ENCODE measurements at regions not wholly inside any gene's neighbourhood (a gene's known extent, or its start where the extent isn't known, plus 50 kb on each side); places are given as distances from the start of the nearest gene placed in this dataset.
"Not testable (repeated sequence)": the region's sequence is repeated elsewhere in the genome, so short reads cannot be mapped to it uniquely, and the experiment has no call there.

GRCh38 chr6:140379919-140380318 is 1005.5 kb upstream of the CITED2 start:
- Histone ChIP-seq H2AFZ (no peak overlapping the region), H3K36me3 (ENCODE audit: low read depth) (no peaks in the 10 kb centered on the region), H3K9me3 (ENCODE audit: insufficient read depth, low read depth) (peaks cover 8% of the 10 kb centered on the region; the same call in 1 of the 2 replicates), H4K20me1 (ENCODE audit: insufficient read depth) (no peaks in the 10 kb centered on the region), H3K4me1 (replicated peaks; ENCODE audit: insufficient read depth) (no peaks in the 10 kb centered on the region; the same call in 1 of the 2 replicates), H3K27me3 (ENCODE audit: insufficient read depth, low read depth) (no peaks in the 10 kb centered on the region), H3K4me2 (no peak overlapping the region), H3F3A (ENCODE audit: insufficient read depth, low read depth) (0 out of 2 replicates have a peak, but pooled peaks cover 6% of the 10 kb centered on the region), H3K27ac (no peak overlapping the region), H3K79me2 (ENCODE audit: low read depth) (no peaks in the 10 kb centered on the region), H3K9me2 (ENCODE audit: insufficient read depth) (no peaks in the 10 kb centered on the region), H3K4me3 (no peak overlapping the region)
- intact Hi-C loops (cut with micrococcal nuclease; ENCODE audit: unreplicated experiment): no loop called here
- ChIA-PET CTCF (no interaction called here), POLR2A (ENCODE audit: unreplicated experiment) (no interaction called here)
- BruUV-seq (replicated peaks): no TSS peak
- DNase-seq: no peak
- TF ChIP-seq EZH2 (IDR thresholded peaks at IDR 0.05; ENCODE audit: low read depth): no peak
- no peak for TF ChIP-seq CTCF (conservative IDR thresholded peaks at IDR 0.05)

- Histone ChIP-seq H3K79me2 (ENCODE audit: low read depth) (no peaks in the 10 kb centered on the region), H3K4me1 (replicated peaks; ENCODE audit: insufficient read depth) (no peaks in the 10 kb centered on the region; the same call in 1 of the 2 replicates), H3K4me2 (no peak overlapping the region), H3K36me3 (ENCODE audit: low read depth) (no peaks in the 10 kb centered on the region), H3K9me2 (ENCODE audit: insufficient read depth) (no peaks in the 10 kb centered on the region), H3K9me3 (ENCODE audit: insufficient read depth, low read depth) (peaks cover 4% of the 10 kb centered on the region; the same call in 1 of the 2 replicates), H3K27me3 (ENCODE audit: insufficient read depth, low read depth) (no peaks in the 10 kb centered on the region), H3F3A (ENCODE audit: insufficient read depth, low read depth) (0 out of 2 replicates have a peak, but pooled peaks cover 6% of the 10 kb centered on the region), H3K27ac (no peak overlapping the region), H4K20me1 (ENCODE audit: insufficient read depth) (no peaks in the 10 kb centered on the region), H2AFZ (no peak overlapping the region), H3K4me3 (no peak overlapping the region)
- no peak for DNase-seq
- no TSS peak for BruUV-seq (replicated peaks)
- TF ChIP-seq EZH2 (IDR thresholded peaks at IDR 0.05; ENCODE audit: low read depth) (no peak), CTCF (conservative IDR thresholded peaks at IDR 0.05) (no peak)
- intact Hi-C loops (cut with micrococcal nuclease; ENCODE audit: unreplicated experiment): no loop called here
- ChIA-PET POLR2A (ENCODE audit: unreplicated experiment) (no interaction called here), CTCF (no interaction called here)
Observed at GRCh38 chr6:140376209-140376608, 1001.8 kb upstream of the CITED2 start.

GRCh38 chr6:140373728-140374127 is 999.3 kb upstream of the CITED2 start:
- BruUV-seq (replicated peaks); H3K36me3 ChIP-seq (ENCODE audit: low read depth); intact Hi-C loops (cut with micrococcal nuclease; ENCODE audit: unreplicated experiment); H2AFZ ChIP-seq; H4K20me1 ChIP-seq (ENCODE audit: insufficient read depth); POLR2A ChIA-PET (ENCODE audit: unreplicated experiment); H3K4me2 ChIP-seq; H3K4me1 ChIP-seq (replicated peaks; ENCODE audit: insufficient read depth); H3K79me2 ChIP-seq (ENCODE audit: low read depth); H3K9me2 ChIP-seq (ENCODE audit: insufficient read depth); H3K27me3 ChIP-seq (ENCODE audit: insufficient read depth, low read depth); H3K4me3 ChIP-seq; H3K27ac ChIP-seq; H3K9me3 ChIP-seq (ENCODE audit: insufficient read depth, low read depth); CTCF ChIA-PET; H3F3A ChIP-seq (ENCODE audit: insufficient read depth, low read depth); DNase-seq: not testable (repeated sequence)

GRCh38 chr6:140372064-140372463 is 997.6 kb upstream of the CITED2 start:
- H3K4me2 ChIP-seq: no peak overlapping the region
- no peak overlapping the region for H2AFZ ChIP-seq
- H3F3A ChIP-seq (ENCODE audit: insufficient read depth, low read depth): no peaks in the 10 kb centered on the region; the same call in 1 of the 2 replicates
- POLR2A ChIA-PET (ENCODE audit: unreplicated experiment): no interaction called here
- H4K20me1 ChIP-seq (ENCODE audit: insufficient read depth): no peaks in the 10 kb centered on the region
- H3K4me1 ChIP-seq (replicated peaks; ENCODE audit: insufficient read depth): peaks cover 5% of the 10 kb centered on the region
- BruUV-seq (replicated peaks): no TSS peak
- no peaks in the 10 kb centered on the region for H3K27me3 ChIP-seq (ENCODE audit: insufficient read depth, low read depth)
- H3K27ac ChIP-seq: no peak overlapping the region
- TF ChIP-seq EZH2 (IDR thresholded peaks at IDR 0.05; ENCODE audit: low read depth): no peak
- no peak for TF ChIP-seq CTCF (conservative IDR thresholded peaks at IDR 0.05)
- H3K4me3 ChIP-seq: no peak overlapping the region
- CTCF ChIA-PET: no interaction called here
- no peaks in the 10 kb centered on the region for H3K9me3 ChIP-seq (ENCODE audit: insufficient read depth, low read depth)
- no peaks in the 10 kb centered on the region for H3K79me2 ChIP-seq (ENCODE audit: low read depth)
- DNase-seq: no peak
- intact Hi-C loops (cut with micrococcal nuclease; ENCODE audit: unreplicated experiment): no loop called here
- H3K9me2 ChIP-seq (ENCODE audit: insufficient read depth): no peaks in the 10 kb centered on the region
- no peaks in the 10 kb centered on the region for H3K36me3 ChIP-seq (ENCODE audit: low read depth)

Data from PC-9 (cell line).